HG02588 (cell line): ENCODE measurements at regions not wholly inside any gene's neighbourhood (a gene's known extent, or its start where the extent isn't known, plus 50 kb on each side); places are given as distances from the start of the nearest gene placed in this dataset.

ENCODE experiments used
- ATAC-seq: cut with Tn5 transposase; IDR thresholded peaks from one replicate; pipeline ENCODE4 v1.9.1; 2021; ENCODE audit warnings: mild to moderate bottlenecking, moderate library complexity; ENCODE audit not compliant: unreplicated experiment

GRCh38 chr10:78756604-78757343 is 312.0 kb upstream of the ZMIZ1 start:
- no peak for ATAC-seq

- no peak for ATAC-seq
Measured at GRCh38 chr10:78757344-78757925, 311.3 kb upstream of the ZMIZ1 start.

- no peak for ATAC-seq
Measured at GRCh38 chr10:78758176-78758575, 310.6 kb upstream of the ZMIZ1 start.

- ATAC-seq = no peak
Measured at GRCh38 chr10:78759456-78760120, 309.2 kb upstream of the ZMIZ1 start.

- no peak for ATAC-seq
Measured at GRCh38 chr10:78760463-78761310, 308.1 kb upstream of the ZMIZ1 start.

- no peak for ATAC-seq
Measured at GRCh38 chr10:78761311-78761781, 307.4 kb upstream of the ZMIZ1 start.

- ATAC-seq = no peak
Measured at GRCh38 chr10:78762086-78762630, 306.6 kb upstream of the ZMIZ1 start.

GRCh38 chr10:78763234-78763633 is 305.5 kb upstream of the ZMIZ1 start:
- ATAC-seq = no peak

- peak; percentile 60 for ATAC-seq
Measured at GRCh38 chr10:78763651-78764395, 304.9 kb upstream of the ZMIZ1 start.

GRCh38 chr10:78764436-78764835 is 304.3 kb upstream of the ZMIZ1 start:
- no peak for ATAC-seq

GRCh38 chr10:78764846-78765430 is 303.8 kb upstream of the ZMIZ1 start:
- ATAC-seq = no peak

GRCh38 chr10:78765726-78766335 is 302.9 kb upstream of the ZMIZ1 start:
- no peak for ATAC-seq

GRCh38 chr10:78766603-78767002 is 302.2 kb upstream of the ZMIZ1 start:
- ATAC-seq = no peak

GRCh38 chr10:78768041-78768835 is 300.5 kb upstream of the ZMIZ1 start:
- ATAC-seq = no peak

- no peak for ATAC-seq
Measured at GRCh38 chr10:78768876-78769275, 299.9 kb upstream of the ZMIZ1 start.

- ATAC-seq = no peak
Measured at GRCh38 chr10:78769526-78769925, 299.2 kb upstream of the ZMIZ1 start.

GRCh38 chr10:78770167-78771090 is 298.3 kb upstream of the ZMIZ1 start:
- ATAC-seq = no peak
